DMS53 (cell line): ENCODE measurements at regions not wholly inside any gene's neighbourhood (a gene's known extent, or its start where the extent isn't known, plus 50 kb on each side); places are given as distances from the start of the nearest gene placed in this dataset.
"Not testable (repeated sequence)": the region's sequence is repeated elsewhere in the genome, so short reads cannot be mapped to it uniquely, and the experiment has no call there.

Experiments
- DNase-seq: peaks from one replicate; lab custom pipeline; 2025; lab: John Stamatoyannopoulos, UW

DNA sequence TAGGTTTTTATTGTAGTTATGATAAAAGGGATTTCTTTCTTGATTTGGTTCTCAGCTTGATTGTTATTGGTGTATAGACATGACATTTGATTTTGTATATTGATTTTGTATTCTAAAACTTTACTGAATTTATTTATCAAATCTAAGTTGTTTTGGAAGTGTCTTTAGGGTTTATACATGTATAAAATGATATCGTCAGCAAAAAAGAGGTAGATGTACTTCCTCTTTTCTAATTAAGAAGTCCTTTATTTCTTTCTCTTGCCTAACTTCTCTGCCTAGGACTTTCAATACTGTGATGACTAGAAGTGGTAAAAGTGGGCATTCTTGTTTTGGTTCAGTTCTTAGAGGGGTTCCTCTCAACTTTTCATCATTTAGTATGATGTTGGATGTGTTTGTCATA is 487.3 kb upstream of the KIF2B start:
- DNase-seq, result no peak

DNA sequence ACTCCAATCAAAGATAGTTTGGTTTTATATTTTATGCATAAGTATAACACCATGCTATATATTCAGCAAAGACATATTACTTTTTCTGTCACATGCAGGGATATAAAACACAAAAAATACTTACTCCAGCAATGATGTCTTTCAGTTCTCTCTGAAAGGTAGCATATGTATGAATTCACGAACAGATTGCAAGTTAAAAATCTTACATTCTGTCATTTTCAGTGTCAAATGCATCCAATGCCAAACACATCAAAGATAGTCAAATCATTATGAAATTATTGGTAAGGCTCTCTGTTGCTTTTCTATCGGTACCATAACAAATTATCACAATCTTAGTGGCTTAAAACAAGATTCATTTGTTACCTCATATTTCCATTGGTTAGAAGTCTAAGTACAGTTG is 492.0 kb upstream of the KIF2B start:
- no peak for DNase-seq

DNA sequence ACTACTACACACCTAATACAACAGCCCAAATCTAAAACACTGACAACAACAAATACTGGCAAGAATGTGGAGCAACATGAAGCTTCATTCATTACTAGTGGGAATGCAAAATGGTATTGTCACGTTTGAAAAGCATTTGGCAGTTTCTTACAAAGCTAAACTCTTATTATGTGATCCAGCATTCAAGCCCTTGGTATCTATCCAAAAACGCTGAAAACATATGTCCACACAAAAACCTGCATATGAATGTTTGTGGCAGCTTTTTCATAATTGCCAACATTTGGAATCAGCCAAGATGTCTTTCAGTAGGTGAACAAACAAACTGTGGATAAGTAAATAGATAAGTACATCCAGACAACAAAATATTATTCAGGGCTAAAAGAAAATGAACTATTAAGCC is 501.1 kb upstream of the KIF2B start:
- no peak for DNase-seq

DNA sequence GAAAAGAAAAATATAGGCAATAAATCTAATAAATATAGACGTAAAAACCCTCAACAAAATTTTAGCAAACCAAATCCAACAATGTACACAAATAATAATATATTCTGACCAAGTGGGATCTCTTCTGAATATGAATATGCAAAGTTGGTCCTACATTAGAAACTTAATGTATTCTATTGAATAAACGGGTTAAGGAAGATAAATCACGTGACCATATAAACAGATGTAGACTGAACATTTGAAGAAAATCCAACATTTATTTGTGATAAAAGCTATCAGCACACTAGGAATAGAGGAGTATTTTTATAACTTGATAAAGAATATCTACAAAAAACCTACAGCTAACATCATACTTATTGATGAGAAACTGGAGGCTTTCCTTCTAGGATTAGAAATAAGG is 502.8 kb upstream of the KIF2B start:
- DNase-seq, result no peak

DNA sequence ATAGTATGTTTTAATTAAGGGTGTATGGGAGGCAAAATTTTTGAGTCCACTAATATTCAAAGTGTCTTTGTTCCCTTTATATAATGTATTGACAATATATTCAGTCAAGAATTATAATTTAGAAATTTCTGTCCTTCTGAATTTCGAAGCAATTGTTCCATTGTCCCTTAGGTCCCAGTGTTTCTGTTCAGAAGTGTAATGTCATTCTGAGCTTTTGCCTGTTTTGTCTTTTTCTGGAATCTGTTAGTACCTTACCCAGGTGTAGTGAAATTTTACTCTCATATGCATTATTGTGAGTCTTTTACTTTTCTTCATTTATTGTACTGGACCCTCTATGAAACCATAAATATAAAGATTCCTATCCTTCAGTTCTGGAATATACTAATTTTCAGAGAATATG is 505.7 kb upstream of the KIF2B start:
- no peak for DNase-seq

DNA sequence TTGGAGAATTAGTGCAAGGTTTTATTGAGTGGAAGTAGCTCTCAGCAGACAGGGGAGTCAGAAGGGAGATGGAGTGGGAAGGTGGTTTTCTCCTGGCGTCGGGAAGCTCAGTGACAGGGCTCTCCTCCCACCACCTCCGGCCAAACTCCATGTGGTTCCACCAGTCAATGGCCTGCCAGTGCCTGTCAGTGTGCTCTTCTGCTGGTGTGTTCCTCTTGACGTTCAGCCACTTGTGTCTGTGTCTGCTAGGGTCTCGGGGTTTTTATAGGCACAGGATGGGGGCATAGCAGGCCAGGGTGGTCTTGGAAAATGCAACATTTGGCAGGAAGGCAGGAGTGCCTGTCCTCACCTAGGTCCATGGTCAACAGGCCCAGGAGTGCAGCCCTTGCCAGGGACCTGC is 506.7 kb upstream of the KIF2B start:
- no peak for DNase-seq

DNA sequence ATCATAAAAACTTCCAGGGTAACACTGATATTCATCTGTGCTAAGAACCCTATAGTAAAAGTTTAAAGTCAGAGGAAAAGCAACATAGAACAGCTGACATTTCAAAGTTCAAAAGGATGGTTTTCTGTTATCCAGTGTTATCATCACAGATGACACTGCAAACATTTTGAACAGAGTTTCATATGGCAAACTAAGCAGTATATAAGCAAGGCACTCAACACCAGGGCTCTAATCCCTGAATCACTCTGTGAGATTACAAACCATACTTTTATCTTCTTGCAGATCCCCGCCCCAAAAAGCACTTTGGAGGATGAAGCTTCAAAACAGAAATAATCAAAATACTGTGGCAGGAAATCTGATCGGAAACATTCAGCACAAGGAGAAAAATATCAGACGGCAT is 508.2 kb upstream of the KIF2B start:
- DNase-seq, result no peak

DNA sequence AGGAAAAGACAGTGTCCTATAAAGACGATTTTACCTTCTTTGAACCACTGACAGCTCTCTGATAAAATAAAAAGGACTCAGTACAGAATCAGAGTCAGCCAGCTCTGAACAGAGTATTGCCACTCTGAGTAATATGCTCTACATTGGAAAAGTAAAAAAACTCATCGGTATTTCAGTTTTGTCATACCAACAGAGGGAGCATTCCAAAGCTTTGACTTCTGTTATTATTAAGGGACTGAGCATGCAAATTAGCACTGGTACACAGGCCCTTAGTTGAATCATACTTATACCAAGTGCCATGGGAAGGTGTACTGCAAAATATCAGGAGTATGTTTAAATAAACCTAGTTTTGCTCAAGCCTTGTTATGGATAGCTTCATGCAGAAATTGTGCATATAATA is 509.0 kb upstream of the KIF2B start:
- DNase-seq, result no peak

DNA sequence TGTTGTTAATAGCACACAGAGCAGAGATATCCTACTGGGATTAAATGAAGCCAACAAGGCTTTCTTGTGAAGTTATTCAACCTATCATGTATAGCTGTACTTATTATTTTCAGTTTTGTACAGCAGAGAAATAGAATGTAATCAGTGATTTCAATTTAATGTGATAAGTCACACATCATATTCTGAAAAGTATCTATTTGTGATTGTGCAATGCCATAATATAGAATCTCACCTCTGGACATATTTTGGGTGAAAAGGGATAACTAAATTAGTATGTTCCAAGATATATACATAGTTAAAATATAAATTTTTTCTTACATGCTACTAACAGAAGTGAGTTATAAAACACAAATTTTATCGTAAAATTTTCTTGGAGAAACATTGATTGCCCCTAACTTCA is 544.3 kb upstream of the KIF2B start:
- no peak for DNase-seq

DNA sequence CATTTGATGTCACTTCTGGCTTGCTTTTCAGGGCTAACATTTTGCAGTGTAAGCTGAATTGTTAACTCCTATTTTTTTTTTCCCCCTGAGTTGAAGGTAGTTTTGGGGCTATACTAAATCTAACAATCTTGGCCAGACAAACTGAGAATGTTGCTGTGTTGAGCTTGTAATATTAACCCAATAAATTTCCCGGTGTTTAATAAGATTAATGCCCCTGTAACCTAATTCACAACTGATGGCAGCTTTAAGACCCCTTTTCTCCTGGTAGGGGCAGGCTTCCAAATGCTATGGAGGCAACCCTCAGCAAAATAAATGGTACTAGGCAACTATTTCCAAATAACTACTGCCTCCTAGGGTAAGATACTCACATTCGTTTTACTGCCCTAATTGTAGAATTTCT is 549.6 kb upstream of the KIF2B start:
- no peak for DNase-seq

DNA sequence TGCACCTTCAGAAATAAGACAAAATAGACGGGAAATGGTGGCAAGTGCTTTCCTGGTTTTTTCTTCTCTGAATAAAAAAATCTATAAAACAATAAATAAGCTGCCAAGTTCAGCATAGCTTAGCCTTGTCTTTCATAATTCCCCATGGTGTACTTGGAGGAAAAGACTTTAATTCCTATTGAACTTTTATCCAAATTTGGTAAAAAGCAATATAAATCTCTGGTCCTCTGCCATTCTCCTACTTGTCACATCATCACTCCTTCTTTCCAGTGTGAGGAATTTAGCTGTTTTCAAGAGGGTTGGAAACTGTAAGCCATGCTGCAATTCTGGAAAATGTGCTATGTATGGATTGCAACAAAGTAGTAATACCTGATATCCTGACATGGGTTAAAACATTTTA is 551.8 kb upstream of the KIF2B start:
- DNase-seq, result no peak

DNA sequence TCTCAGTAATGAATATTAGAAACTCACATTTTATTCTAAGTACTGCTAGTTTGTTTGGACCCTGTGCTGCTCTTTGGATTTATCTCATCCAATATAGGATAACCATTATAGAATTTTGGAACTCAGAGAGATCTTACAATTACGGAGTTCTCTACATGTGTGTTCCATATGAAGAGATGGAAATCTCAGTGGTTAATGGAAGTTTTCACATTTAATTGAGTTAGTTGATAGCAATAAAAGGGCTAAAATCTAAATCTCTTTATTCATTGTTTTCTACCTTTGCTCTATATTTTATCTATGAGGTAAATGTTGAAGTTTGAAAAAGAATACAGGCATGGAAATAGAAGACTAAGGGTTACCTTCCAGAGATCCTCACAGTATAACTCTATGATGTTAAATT is 558.0 kb upstream of the KIF2B start:
- DNase-seq, result no peak

DNA sequence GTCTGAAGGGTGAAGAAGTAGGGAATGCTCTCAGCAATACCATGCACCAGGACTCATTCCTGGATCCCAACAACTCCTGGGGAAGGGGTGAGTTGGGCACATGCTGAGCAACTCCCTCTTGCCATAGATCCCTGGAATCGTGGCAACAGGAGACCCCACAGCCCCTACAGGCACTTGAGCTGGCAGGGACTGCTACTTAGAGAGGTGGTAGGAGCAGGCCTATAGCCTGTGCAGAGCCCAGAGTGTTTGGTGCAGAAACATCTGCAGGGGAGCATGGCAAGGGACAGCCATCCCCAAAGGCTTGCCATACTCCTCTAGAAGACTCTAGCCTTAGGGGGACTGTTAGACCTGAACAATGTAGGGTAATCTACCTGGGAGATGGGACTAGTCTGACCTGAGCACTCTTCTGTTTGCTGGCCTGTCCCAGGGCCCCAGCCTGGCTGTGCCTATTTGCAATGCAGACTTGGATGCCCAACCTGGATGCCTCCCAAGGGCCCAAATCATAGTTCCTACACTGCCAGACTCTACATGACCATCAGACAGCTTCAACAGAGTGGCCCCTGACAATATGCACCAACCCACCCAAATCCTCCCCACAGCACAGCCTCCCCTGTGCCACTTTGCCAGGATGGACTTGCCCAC is 568.6 kb upstream of the KIF2B start:
- DNase-seq, result no peak

DNA sequence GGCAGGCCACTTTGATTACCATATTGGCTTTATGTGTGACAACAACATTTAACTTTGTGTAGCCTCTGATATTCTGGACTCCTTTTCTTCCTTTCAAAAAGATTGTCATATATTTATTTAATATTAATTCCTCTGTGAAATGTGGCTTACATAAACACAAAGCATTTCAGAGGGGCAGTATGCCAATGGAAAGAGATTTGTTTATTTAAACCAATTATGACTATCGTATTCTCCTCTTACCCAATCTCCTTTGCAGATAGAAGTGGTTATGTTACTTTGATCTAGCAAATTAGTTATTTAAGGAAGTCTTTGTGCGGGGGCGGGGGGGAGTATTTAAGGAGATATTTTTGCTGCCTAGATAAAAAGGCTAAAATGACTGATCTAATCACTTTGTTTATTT is 573.7 kb upstream of the KIF2B start:
- DNase-seq, result no peak

DNA sequence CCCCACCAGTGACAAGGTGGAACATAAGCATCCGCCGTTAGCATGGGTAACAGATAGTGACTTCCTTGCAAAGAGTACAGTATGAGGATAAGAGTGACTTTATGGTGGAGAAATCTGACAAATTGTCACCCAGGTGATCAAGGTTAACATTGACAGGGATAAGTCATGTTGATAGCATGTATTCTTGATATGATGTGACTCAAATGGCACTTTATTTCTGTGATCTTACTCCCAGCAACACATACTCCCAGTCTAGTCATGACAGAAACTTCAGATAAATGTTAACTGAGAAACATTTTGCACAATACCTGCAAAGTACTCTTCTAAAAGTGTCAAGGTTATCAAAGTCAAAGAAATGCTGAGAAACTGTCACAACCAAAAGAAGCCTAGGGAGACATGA is 588.6 kb upstream of the KIF2B start:
- no peak for DNase-seq

DNA sequence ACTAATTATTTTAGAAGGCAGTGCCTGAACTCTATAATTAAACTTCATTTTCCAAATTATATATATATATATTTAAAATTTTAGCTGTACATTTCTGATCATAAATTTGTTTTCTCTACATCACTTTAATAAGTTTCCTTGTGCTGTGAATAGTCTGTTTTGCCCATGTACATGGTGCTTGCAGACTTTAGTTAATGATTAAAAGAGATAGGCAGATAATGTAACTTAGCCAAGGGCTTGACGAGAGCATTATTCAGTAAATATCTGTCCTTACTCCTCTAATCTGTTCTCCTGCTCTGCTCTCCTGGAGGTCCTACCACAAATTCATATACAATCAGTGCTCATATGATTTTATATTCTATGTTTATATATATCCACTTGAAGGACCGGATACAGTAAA is 595.2 kb upstream of the KIF2B start:
- peak; percentile 75 for DNase-seq

DNA sequence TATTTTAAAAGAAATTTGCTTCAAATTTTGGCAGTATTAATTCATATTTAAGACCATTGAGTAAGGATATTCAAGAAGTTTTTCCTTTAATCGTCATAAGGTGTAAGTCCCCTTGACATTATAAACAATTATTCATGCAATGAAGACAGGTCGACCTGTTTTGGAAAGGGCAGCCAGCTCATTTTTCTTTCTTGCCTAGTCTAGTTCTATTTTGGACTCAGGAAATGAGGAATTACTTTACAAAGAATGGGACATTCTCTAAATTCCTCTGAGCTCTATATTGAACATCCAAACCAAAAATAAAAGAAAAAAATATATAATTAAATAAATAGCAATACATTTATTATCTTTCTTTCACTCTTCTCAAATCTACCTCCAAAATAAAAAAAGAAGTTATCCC is 595.6 kb upstream of the KIF2B start:
- DNase-seq, result no peak

DNA sequence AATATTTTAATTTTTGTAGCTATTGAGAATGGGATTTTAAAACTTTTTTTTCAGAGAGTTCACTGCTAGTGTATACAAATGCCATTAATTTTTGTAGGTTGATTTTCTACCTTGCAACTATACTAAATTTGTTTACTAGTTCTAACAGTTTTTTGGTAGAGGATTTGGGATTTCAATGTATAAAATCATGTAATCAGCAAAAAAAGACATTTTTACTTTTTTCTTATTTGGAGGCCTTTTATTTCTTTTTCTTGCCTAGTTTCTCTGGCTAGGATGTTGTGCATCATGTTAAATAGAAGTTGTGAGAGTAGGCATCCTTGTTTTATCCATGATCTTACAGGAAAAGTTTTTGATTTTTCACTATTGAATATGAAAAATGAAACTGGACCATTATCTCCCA is 602.9 kb upstream of the KIF2B start:
- DNase-seq, result no peak

DNA sequence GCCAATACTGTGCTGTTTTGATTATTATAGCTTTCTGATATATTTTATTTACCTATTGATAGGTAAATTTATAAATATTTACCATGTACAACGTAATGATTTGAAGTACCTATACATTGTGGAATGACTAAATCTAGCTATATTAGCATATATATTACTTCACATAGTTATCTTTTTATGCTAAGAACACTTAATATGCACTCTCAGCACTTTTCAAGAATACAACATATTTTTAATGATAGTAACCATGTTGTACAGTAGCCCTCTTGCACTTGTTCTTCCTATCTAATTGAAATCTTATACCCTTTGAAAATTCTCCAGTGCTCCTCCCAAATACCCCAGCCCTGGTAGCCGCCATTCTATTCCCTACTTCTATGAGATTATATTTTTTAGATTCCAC is 604.0 kb upstream of the KIF2B start:
- DNase-seq, result no peak

DNA sequence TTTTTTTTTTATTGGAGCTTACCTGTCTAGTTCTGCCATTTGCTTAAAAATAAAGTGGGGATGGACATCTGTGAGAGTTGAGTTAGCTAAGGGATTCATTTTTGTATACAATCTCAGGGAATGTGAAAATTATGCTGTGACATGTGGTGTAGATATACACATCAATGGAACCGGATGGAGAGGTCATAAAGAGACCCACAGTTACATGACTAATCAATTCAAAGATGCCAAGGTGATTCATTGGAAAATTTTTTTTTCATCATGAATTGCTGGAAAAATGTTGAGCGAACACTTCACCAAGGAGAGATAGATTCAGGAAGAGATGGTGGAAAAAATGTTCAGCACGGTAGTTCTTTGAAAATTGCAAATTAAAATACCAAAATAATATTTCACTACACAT is 605.4 kb upstream of the KIF2B start:
- DNase-seq, result no peak

DNA sequence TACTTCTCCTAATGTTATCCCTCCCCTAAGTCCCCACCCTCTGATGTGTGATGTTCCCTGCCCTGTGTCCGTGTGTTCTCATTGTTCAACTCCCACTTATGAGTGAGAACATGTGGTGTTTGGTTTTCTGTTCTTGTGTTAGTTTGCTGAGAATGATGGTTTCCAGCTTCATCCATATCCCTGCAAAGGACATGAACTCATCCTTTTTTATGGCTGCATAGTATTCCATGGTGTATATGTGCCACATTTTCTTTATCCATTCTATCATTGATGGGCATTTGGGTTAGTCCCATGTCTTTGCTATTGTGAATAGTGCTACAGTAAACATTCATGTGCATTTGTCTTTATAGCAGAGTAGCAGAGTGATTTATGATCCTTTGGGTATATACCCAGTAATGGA is 613.8 kb upstream of the KIF2B start:
- DNase-seq, result not testable (repeated sequence)

DNA sequence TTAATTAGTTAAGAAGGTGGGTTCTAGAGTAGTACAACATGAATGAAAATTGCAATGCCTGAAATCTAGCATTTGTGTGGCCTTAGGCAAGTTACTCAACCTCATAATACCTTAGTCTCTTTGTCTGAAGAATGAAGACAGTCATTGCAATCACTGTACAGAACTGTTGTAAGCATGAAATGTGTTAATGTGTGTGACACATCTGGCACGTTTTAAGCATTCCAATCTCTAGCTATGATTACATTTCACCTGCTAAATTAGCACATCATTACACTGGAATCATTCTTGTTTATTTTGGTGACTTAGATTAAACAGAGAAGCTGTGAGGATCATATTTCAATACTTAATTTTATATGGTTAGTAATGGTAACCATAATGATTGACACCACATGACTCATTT is 629.7 kb upstream of the KIF2B start:
- peak; percentile 6 for DNase-seq

DNA sequence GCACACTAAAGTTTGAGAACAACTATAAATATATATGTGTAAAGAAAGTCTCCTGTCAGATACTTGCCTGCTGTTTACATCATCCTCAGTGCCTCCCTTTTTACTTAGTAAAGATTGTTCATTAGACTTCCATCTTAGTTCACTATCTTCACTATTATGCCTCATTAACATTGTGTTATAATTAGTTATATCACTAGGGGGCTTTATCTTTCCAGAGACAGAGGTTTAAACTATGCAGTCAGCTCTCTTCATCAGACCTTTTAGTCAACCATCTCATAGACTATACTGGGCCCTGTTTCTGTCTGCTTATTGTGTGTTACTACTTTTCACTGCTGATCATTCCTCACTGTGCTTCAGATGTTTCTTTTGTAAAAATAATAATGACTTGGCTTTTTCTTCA is 630.8 kb upstream of the KIF2B start:
- DNase-seq, result peak; percentile 12

DNA sequence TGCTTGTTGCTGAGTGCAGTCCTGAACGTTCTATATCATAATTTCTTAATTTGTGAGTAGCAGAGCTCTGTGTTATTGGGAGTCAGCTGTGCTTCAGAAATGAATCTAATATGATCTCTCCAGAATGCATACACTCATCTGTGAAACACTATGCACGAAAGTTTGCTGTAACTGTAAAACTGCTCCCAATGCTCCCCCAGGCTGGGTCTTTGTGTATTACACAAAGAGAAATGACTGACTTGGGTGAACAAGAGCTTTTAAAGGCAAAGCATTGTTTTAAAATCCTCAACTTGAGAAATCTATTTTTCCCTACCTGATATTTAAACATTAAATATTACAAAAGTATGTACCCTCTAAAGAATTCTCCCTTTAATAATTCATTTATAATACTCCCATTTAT is 636.7 kb upstream of the KIF2B start:
- DNase-seq, result no peak

DNA sequence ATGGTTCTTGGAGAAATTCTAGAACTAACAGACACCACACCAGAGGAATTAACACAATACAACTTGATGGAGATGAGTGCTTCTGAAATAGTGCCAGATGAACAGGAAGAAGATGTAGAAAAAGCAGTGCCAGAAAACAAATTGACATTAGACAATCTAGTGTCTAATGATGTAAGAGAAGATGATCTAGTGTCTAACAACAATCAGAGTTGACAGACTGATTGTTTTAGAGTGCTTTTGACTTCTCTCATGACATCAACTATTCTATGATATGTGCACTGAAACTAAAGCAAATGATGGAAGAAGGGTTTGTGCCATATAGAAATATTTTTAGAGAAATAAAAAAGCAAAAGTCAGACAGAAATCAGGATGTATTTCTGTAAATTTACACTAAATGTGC is 646.1 kb upstream of the KIF2B start:
- DNase-seq, result peak; percentile 15
